PC-9 (cell line): ENCODE measurements at regions not wholly inside any gene's neighbourhood (a gene's known extent, or its start where the extent isn't known, plus 50 kb on each side); places are given as distances from the start of the nearest gene placed in this dataset.
"Not testable (repeated sequence)": the region's sequence is repeated elsewhere in the genome, so short reads cannot be mapped to it uniquely, and the experiment has no call there.

Source experiments
- CTCF ChIP-seq: fragments of 200-600 bp; sonication (generic); conservative IDR thresholded peaks from 2 replicates; pipeline ENCODE4 v1.6.1; 2017; ENCODE audit warnings: mixed run types, antibody characterized with exemption, mild to moderate bottlenecking, moderate library complexity
- EZH2 ChIP-seq: fragments of 200-600 bp; sonication (generic); IDR thresholded peaks from 2 replicates; pipeline ENCODE4 v1.8.0; 2017; ENCODE audit warnings: antibody characterized with exemption, low read depth

DNA sequence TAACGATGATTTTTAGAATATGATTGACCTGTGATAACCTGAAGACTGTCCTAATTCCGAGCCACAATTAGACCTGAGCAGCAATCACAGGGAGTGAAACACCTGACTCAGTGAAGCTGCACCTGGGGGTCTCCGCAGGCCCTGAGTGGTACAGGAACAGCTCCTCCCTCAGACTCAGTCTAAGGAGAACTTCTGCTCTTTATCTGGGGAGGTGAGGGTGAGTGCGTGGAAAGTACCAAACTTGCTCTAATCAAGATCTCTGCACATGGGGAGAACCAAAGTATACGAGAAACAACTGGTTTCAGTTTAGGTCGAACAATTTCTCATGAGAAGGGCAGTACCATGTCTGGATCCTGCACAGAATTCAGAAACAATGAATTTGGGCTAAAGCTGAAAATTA lies 555.3 kb downstream of the TMEM121 start:
- not testable (repeated sequence) for TF ChIP-seq CTCF, EZH2
